ENCODE measurements at regions not wholly inside any gene's neighbourhood (a gene's known extent, or its start where the extent isn't known, plus 50 kb on each side); places are given as distances from the start of the nearest gene placed in this dataset.

DNA sequence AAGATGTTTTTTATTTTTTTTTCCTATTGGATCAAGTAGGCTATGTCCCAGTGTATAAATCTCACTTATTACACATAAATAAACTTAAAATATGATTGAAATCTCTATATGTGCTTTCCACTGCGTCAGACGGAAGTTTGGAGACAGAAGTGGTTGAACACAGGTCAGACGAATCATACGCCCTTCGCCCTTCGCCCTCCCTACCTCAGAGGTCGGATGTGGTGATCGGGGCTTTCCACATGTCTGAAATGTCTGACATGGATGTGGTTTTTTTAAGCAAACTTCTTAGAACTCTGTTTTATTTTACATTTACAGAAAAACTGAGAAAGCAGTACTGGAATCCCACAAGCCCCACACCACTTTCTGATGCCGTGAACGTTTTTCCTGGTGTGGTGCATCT, 344.4 kb downstream of the THBS2 start:
- no peak for DNase-seq (ENCODE audit: low read depth)
- H3K4me3 ChIP-seq (ENCODE audit: low read length): no peak overlapping the region
- TF ChIP-seq, protein P1, sequence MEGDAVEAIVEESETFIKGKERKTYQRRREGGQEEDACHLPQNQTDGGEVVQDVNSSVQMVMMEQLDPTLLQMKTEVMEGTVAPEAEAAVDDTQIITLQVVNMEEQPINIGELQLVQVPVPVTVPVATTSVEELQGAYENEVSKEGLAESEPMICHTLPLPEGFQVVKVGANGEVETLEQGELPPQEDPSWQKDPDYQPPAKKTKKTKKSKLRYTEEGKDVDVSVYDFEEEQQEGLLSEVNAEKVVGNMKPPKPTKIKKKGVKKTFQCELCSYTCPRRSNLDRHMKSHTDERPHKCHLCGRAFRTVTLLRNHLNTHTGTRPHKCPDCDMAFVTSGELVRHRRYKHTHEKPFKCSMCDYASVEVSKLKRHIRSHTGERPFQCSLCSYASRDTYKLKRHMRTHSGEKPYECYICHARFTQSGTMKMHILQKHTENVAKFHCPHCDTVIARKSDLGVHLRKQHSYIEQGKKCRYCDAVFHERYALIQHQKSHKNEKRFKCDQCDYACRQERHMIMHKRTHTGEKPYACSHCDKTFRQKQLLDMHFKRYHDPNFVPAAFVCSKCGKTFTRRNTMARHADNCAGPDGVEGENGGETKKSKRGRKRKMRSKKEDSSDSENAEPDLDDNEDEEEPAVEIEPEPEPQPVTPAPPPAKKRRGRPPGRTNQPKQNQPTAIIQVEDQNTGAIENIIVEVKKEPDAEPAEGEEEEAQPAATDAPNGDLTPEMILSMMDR (IDR thresholded peaks at IDR 0.05; ENCODE audit: insufficient read depth, low read depth, low read length, missing control alignments): no peak

DNA sequence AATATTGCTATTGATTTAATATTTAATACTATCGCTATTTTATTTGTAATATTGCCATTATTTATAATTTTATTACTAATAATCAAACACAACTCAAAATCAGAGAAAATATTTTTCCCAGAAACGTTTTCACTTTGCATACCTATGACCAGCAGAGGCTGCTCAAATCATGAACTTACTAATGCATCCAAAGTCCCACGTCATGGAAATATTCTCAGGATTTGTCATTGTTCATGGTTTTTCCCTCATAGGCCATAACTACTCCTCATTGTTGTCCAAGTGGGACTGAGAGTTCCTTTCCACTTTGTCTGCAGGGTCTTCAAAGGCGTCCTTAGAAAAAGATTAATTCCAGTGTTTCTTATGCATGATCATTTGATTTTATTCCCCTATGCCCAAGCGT, 344.8 kb downstream of the THBS2 start:
- no peak overlapping the region for H3K4me3 ChIP-seq (ENCODE audit: low read length)
- DNase-seq (ENCODE audit: low read depth): no peak
- TF ChIP-seq, protein P1 (IDR thresholded peaks at IDR 0.05; ENCODE audit: insufficient read depth, low read depth, low read length, missing control alignments): no peak

DNA sequence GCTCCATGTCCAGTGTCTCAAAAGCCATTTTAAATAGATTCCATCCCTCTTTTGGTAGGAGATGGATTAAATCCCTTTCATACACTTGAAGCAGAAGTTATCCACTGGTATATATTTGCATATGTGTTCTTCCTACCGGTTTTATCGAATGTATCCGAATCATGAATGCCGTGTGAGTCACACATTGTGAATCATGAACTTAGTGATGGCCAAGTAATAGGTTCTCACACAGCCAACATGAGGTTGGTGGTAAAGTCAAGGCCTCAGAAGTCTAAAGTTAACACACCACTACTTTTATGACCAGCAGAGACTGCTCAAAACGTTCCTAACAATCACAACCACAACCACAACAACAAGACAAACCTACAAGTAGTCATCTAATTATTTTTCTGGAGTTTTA, 345.5 kb downstream of the THBS2 start:
- TF ChIP-seq, protein P1 (IDR thresholded peaks at IDR 0.05; ENCODE audit: insufficient read depth, low read depth, low read length, missing control alignments): no peak
- no peak overlapping the region for H3K4me3 ChIP-seq (ENCODE audit: low read length)
- peak; percentile 10 for DNase-seq (ENCODE audit: low read depth)

DNA sequence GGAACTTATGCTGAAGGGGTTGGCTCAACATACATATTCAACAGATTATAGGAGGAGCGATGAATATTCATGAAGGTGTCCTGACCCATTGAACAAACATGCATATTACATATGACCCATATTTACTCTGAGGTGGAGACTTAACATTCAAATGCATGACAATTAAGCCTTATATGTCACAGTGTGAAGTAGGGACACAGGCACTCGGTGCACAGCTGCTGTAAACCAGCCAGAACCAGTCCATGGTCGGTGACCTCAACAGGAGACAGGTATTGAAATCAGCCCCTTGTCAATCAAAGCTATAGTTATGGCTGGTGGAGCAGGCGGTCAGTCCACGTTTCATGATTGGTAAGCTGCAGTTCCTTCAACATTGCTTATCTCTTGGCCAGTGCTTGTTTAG, 347.3 kb downstream of the THBS2 start:
- H3K4me3 ChIP-seq (ENCODE audit: low read length): no peak overlapping the region
- TF ChIP-seq, protein P1 (IDR thresholded peaks at IDR 0.05; ENCODE audit: insufficient read depth, low read depth, low read length, missing control alignments): no peak
- DNase-seq (ENCODE audit: low read depth): no peak

DNA sequence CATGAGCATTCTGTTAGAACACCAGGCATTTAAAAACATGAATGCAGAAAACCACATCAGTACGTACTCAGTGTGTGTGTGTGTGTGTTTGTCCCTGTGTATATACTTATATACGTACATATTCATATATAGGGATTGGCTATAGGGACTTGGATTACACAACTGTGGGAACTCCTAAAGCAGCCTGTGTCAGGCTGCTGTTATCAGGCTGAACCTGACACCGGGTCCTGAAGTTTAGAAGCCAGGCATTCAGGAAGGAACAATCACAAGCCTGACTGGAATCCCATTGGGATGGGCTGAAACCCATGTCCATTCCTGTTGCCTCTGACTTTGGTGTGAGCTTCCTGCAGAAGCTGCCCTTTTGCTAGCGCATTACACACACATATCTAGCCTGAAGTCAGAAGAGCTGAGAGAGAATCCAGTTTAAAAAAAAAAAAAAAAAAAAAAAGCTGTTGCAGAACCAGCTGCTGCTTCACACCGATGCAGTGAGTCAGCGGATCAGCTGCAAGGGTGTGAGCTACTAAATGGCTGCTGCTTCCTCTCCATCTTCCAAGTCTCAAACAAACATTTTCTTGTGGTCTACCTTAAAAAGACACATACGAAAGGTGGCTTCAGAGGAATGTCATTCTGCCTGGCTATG, 348.1 kb downstream of the THBS2 start:
- no peak overlapping the region for H3K4me3 ChIP-seq (ENCODE audit: low read length)
- DNase-seq (ENCODE audit: low read depth): peak; percentile 10
- TF ChIP-seq, protein P1 (IDR thresholded peaks at IDR 0.05; ENCODE audit: insufficient read depth, low read depth, low read length, missing control alignments): no peak

DNA sequence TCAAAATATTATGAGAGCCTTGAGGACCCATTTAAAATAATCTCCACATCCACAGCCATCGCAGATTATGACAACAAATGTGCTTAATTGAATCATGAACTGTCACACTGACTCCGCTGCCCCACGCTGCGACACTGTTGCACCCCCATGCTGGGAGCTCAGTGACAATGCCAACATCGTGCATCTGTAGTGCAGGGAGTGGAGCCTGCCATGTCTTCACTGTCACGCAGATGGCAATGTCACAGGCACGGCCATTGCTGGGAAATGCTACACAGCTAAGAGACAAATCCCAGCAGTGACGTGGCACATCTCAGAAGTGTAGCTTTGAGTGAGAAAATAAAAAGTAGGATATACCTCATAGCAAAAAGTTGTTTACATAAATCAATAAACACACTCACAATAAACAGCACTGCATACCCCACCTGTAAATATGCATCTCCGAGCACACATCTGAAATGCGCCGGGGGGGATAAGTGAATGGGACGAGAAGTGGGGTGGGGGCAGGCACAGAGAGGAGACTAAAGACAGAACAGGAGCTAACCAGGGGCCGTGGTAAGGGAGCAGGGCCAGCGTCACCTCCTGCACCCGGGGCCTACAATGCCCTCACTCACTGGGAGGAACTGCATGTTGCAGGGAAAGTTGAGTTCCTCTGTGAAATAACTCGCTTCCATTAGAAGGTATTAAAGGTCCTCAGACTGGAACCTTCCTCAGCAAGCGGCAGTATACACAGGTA, 349.9 kb downstream of the THBS2 start:
- TF ChIP-seq, protein P1 (IDR thresholded peaks at IDR 0.05; ENCODE audit: insufficient read depth, low read depth, low read length, missing control alignments): no peak
- no peak overlapping the region for H3K4me3 ChIP-seq (ENCODE audit: low read length)
- no peak for DNase-seq (ENCODE audit: low read depth)

All from epithelial cell of esophagus (primary cell).